ENCODE measurements at regions not wholly inside any gene's neighbourhood (a gene's known extent, or its start where the extent isn't known, plus 50 kb on each side); places are given as distances from the start of the nearest gene placed in this dataset.

- DNase-seq (ENCODE audit: low read depth, low spot score) (no peak), ATAC-seq (no peak)
- Histone ChIP-seq H3K9me3 (ENCODE audit: control insufficient read depth, insufficient read depth, low read depth, low read length) (no peaks in the 10 kb centered on the region), H3K27ac (ENCODE audit: low read length) (no peak overlapping the region), H3K4me1 (ENCODE audit: control insufficient read depth, insufficient read depth, low read length) (no peaks in the 10 kb centered on the region), H3K4me3 (ENCODE audit: low read depth in 2 of 2, low read length in 2 of 2) (no peak overlapping the region), H3K36me3 (ENCODE audit: control insufficient read depth, insufficient read depth, low read length) (no peaks in the 10 kb centered on the region), H3K27me3 (ENCODE audit: control insufficient read depth, insufficient read depth, low read length) (no peaks in the 10 kb centered on the region)
- intact Hi-C loops (cut with micrococcal nuclease; ENCODE audit: unreplicated experiment) (no loop called here), in situ Hi-C loops (cut with HindIII; ENCODE audit: low pct_unique_long_range_greater_than_20kb, low sequenced_read_pairs) (no loop called here)
- ChIA-PET POLR2A (no interaction called here), CTCF (no interaction called here)
- TF ChIP-seq CTCF (IDR thresholded peaks at IDR 0.05) (no peak), SIN3A (IDR thresholded peaks at IDR 0.05; ENCODE audit: borderline replicate concordance, insufficient read depth, low read depth, low read length) (no peak), POLR2AphosphoS5 (IDR thresholded peaks at IDR 0.05; ENCODE audit: low read depth, low read length) (no peak), TCF7L2 (IDR thresholded peaks at IDR 0.05; ENCODE audit: low read depth, low read length) (no peak), REST (IDR thresholded peaks at IDR 0.05; ENCODE audit: insufficient read depth in 1 of 2, low read depth in 2 of 2, low read length in 1 of 2) (no peak)
- no TSS peak for BruUV-seq (replicated peaks)
Observed at GRCh38 chr3:81216192-81216591, 545.3 kb downstream of the GBE1 start.

- H3K9me3 ChIP-seq (ENCODE audit: control insufficient read depth, insufficient read depth, low read depth, low read length): no peaks in the 10 kb centered on the region
- in situ Hi-C loops (cut with HindIII; ENCODE audit: low pct_unique_long_range_greater_than_20kb, low sequenced_read_pairs): no loop called here
- BruUV-seq (replicated peaks): no TSS peak
- H3K4me3 ChIP-seq (ENCODE audit: low read depth in 2 of 2, low read length in 2 of 2): no peak overlapping the region
- ChIA-PET CTCF (no interaction called here), POLR2A (no interaction called here)
- H3K27me3 ChIP-seq (ENCODE audit: control insufficient read depth, insufficient read depth, low read length): no peaks in the 10 kb centered on the region
- ATAC-seq (no peak), DNase-seq (ENCODE audit: low read depth, low spot score) (no peak)
- TF ChIP-seq SIN3A (IDR thresholded peaks at IDR 0.05; ENCODE audit: borderline replicate concordance, insufficient read depth, low read depth, low read length) (no peak), TCF7L2 (IDR thresholded peaks at IDR 0.05; ENCODE audit: low read depth, low read length) (no peak), POLR2AphosphoS5 (IDR thresholded peaks at IDR 0.05; ENCODE audit: low read depth, low read length) (no peak), REST (IDR thresholded peaks at IDR 0.05; ENCODE audit: insufficient read depth in 1 of 2, low read depth in 2 of 2, low read length in 1 of 2) (no peak), CTCF (IDR thresholded peaks at IDR 0.05) (no peak)
- intact Hi-C loops (cut with micrococcal nuclease; ENCODE audit: unreplicated experiment): no loop called here
- H3K27ac ChIP-seq (ENCODE audit: low read length): no peak overlapping the region
- H3K36me3 ChIP-seq (ENCODE audit: control insufficient read depth, insufficient read depth, low read length): no peaks in the 10 kb centered on the region
- no peaks in the 10 kb centered on the region for H3K4me1 ChIP-seq (ENCODE audit: control insufficient read depth, insufficient read depth, low read length)
Observed at GRCh38 chr3:81214631-81215030, 546.8 kb downstream of the GBE1 start.

Data from Panc1 (cell line).